GM19372 (cell line): ENCODE measurements at regions not wholly inside any gene's neighbourhood (a gene's known extent, or its start where the extent isn't known, plus 50 kb on each side); places are given as distances from the start of the nearest gene placed in this dataset.

ENCODE experiments used
- ATAC-seq: cut with Tn5 transposase; IDR thresholded peaks from one replicate; pipeline ENCODE4 v1.9.1; 2021; ENCODE audit warnings: mild to moderate bottlenecking, low read depth, moderate library complexity; ENCODE audit not compliant: unreplicated experiment

DNA sequence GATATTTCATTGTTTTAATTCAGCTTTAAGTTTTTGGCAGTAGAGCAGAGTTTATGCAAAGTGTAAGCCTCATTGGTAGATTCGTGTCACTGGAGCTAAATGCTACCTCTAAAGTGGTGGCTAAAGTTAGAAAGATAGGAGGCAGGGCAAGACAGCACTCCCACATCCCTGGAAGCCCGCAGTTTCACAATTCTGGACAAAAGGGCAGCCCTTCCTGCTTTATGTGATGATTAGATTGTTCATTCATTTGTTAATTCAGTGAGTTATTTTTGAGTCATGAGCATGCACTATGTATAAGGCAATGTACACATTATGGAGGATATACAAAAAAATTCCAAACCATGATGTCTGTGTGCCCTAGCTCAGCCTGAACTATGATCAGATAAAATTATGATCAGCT is 52.1 kb upstream of the EIF3M start:
- ATAC-seq, result no peak

GRCh38 chr11:32529994-32530588 is 53.5 kb upstream of the EIF3M start:
- peak; percentile 99 for ATAC-seq

DNA sequence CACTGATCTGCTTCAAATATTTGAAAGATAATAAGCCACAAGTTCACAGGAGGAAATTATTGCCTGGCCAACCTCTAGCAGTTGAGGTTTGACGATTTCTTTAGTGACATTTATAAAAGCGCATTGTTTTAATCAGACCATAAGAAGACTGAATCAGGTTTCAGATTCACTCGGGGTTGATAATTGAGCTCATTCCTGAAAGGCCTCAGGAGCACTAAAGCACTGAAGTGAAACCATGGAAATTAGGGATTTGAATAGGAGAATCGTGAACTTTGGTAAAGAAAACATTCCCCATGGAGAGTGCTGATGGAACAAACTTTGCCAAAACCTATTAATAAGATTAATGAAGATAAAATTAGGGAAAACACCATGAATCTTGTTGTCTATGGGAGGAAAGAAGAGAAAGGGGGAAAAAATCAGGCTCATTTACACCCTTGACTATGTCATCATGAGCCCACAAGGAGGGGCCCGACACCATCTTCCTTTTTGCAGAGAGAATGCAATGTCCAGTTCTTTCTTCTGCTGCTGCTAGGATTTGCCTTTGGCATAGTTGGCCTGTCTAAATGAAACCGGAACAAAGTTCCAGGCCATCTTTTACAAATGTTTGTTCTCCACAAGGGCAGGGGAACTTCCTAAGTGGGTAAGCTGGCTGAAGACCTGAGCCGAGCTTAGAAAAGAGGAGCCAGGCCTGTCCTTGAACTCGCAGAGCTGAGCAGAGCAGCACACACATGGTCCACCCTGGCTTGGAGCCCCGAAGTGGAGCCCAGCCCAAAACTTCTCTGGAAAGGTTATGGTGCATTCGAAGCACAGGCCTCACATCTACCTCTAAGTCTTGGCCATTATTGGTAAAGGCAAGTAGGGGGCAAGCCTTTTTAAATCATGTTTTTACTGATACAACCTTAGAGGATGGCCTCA is 56.1 kb upstream of the EIF3M start:
- ATAC-seq, result no peak

GRCh38 chr11:32526760-32527159 is 56.9 kb upstream of the EIF3M start:
- ATAC-seq, result no peak

GRCh38 chr11:32511926-32512325 is 71.7 kb upstream of the EIF3M start:
- no peak for ATAC-seq

- ATAC-seq, result no peak
Measured at GRCh38 chr11:32510039-32510438, 73.6 kb upstream of the EIF3M start.

- ATAC-seq, result no peak
Measured at GRCh38 chr11:32508780-32509179, 73.4 kb upstream of the WT1 start.

GRCh38 chr11:32500001-32500400 is 64.7 kb upstream of the WT1 start:
- ATAC-seq, result no peak

DNA sequence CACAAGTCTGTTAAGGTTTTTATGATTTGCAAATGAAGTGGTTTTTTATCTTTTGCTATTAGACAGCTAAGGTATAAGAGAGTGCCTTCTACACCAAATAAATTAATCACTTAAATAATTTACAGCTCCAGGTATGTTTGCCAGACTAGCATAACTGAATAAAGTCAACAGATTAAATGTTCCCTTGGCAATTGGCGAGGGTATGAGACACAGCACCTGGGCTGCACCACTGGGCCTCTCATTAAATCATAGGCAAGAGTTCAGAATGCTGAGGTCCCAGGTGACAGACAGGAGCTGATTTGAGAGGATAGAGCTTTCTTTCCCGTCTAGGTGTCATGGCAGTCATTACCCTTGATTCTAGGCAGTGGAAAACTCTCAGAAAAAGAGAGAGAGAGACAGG is 62.6 kb upstream of the WT1 start:
- ATAC-seq, result no peak

DNA sequence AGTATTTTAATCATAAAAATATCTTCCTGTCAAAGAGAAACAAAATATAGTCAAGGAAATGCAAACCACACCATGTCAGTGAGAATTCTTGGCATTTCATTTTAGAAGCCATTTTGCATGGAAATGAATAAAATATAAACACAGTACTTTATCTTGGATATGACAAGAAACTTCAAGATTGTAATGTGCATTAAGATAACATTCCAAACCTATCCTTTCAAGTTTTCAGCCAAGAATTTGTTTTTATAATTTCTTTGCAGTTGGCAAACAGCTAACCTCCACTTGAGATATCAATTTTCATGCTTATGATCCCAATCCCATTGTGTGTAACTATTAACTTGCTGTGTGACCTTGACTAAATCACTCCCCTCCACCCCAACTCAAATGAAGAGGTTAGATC is 59.3 kb upstream of the WT1 start:
- ATAC-seq, result no peak

- ATAC-seq, result no peak
Measured at GRCh38 chr11:32489464-32489863, 54.1 kb upstream of the WT1 start.

DNA sequence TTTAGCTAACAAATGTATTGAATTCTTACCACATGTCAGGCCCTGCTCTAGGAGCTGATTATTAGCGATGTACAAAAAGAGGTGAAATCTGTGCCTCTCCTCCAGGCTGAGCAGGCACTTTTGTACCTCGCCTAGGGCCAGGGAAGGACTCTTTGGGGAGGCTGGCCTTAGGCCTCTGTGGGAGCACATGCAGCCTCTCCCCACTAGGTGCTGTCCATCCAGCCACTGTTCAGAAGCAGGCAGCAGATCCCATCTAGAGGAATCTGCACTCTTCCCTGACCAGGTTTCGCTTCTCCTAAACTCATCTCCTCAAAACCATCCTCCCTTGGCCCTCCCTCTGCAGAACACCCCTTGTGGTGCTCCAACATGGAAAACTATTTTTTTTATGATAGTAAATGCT is 51.9 kb upstream of the WT1 start:
- ATAC-seq, result no peak

GRCh38 chr11:32485733-32486132 is 50.4 kb upstream of the WT1 start:
- ATAC-seq, result no peak
